Retinal pigment epithelial cell (primary cell): ENCODE measurements at regions not wholly inside any gene's neighbourhood (a gene's known extent, or its start where the extent isn't known, plus 50 kb on each side); places are given as distances from the start of the nearest gene placed in this dataset.

Source experiments
- DNase-seq: peaks from one replicate; pipeline ENCODE4 v3.0.0-alpha.2; 2010; ENCODE audit warnings: low read depth
- H3K4me3 ChIP-seq: 2 replicates; pipeline ENCODE4 v1.5.1; 2011; ENCODE audit warnings: mild to moderate bottlenecking, low read length, control low read depth, moderate library complexity
- CTCF ChIP-seq: conservative IDR thresholded peaks from 2 replicates; pipeline ENCODE4 v1.5.1; 2011; ENCODE audit warnings: low read depth, low read length, control low read depth, inconsistent platforms

GRCh38 chr5:125210242-125210947 lies 464.0 kb upstream of the ZNF608 start:
- DNase-seq, result no peak
- no peak for TF ChIP-seq CTCF
- H3K4me3 ChIP-seq, result no peak overlapping the region

- TF ChIP-seq CTCF, result no peak
- DNase-seq, result no peak
- no peak overlapping the region for H3K4me3 ChIP-seq
Measured at GRCh38 chr5:125214080-125214479, 467.6 kb upstream of the ZNF608 start.

GRCh38 chr5:125215593-125215992 lies 469.2 kb upstream of the ZNF608 start:
- TF ChIP-seq CTCF, result no peak

GRCh38 chr5:125219710-125220109 lies 473.3 kb upstream of the ZNF608 start:
- DNase-seq, result no peak
- no peak for TF ChIP-seq CTCF
- no peak overlapping the region for H3K4me3 ChIP-seq

More at GRCh38 chr5:125215593-125215992, 469.2 kb upstream of the ZNF608 start:
- DNase-seq, result no peak
- no peak overlapping the region for H3K4me3 ChIP-seq

GRCh38 chr5:125220284-125220683 lies 473.8 kb upstream of the ZNF608 start:
- no peak for TF ChIP-seq CTCF
- DNase-seq, result no peak
- no peak overlapping the region for H3K4me3 ChIP-seq

GRCh38 chr5:125222597-125223240 lies 476.3 kb upstream of the ZNF608 start:
- DNase-seq, result no peak
- no peak overlapping the region for H3K4me3 ChIP-seq
- TF ChIP-seq CTCF, result no peak

GRCh38 chr5:125225424-125225823 lies 479.0 kb upstream of the ZNF608 start:
- no peak for TF ChIP-seq CTCF

More at GRCh38 chr5:125225424-125225823, 479.0 kb upstream of the ZNF608 start:
- no peak for DNase-seq
- no peak overlapping the region for H3K4me3 ChIP-seq
